HEK293 (cell line): ENCODE measurements at regions not wholly inside any gene's neighbourhood (a gene's known extent, or its start where the extent isn't known, plus 50 kb on each side); places are given as distances from the start of the nearest gene placed in this dataset.
A peak's percentile ranks its signal among the peaks of the same experiment; 100 is the strongest.
"Not testable (repeated sequence)": the region's sequence is repeated elsewhere in the genome, so short reads cannot be mapped to it uniquely, and the experiment has no call there.

Source experiments
- CTCF ChIA-PET: fragments of 350-600 bp; formaldehyde crosslinking; extraction: SDS; loops from one replicate; lab custom pipeline; 2021; ENCODE audit warnings: antibody characterized with exemption; lab: Yijun Ruan, JAX
- POLR2A ChIA-PET: fragments of 300-600 bp; formaldehyde crosslinking; extraction: SDS; loops from one replicate; lab custom pipeline; 2020; ENCODE audit warnings: antibody characterized with exemption, inconsistent platforms; lab: Yijun Ruan, JAX
- H3K27ac ChIP-seq: fragments of 200-500 bp; sonication (Bioruptor generic); 2 replicates; pipeline ENCODE4 v1.5.1; 2014; ENCODE audit warnings: low read depth, low read length, control low read depth, inconsistent platforms; ENCODE audit errors: extremely low read depth
- H3K36me3 ChIP-seq, 2 experiments: fragments of 200-500 bp in 1 of 2; sonication (Bioruptor generic) in 1 of 2; 1 replicate in 1 of 2; 2 replicates in 1 of 2; pipeline ENCODE4 v1.5.1; 2014 to 2017; ENCODE audit warnings: inconsistent platforms in 2 of 2, low read length in 2 of 2; ENCODE audit not compliant: control insufficient read depth in 2 of 2, insufficient read depth in 1 of 2
- H3K4me1 ChIP-seq: fragments of 200-500 bp; sonication (Bioruptor generic); 2 replicates; pipeline ENCODE4 v1.5.1; 2014; ENCODE audit warnings: mild to moderate bottlenecking, low read length, inconsistent platforms; ENCODE audit not compliant: control insufficient read depth, insufficient read depth
- H3K4me3 ChIP-seq: 2 replicates; pipeline ENCODE4 v1.5.1; 2011; ENCODE audit warnings: low read depth, mild to moderate bottlenecking, control low read depth, low read length, moderate library complexity
- H3K9me3 ChIP-seq: fragments of 200-500 bp; sonication (Bioruptor generic); 2 replicates; pipeline ENCODE4 v1.5.1; 2014; ENCODE audit warnings: low read depth, low read length, inconsistent platforms; ENCODE audit not compliant: control insufficient read depth, insufficient read depth
- HIC1 ChIP-seq: fragments of 450-650 bp; formaldehyde crosslinking; IDR thresholded peaks from 2 replicates; pipeline ENCODE4 v1.5.1; 2016; ENCODE audit warnings: missing biosample characterization, missing genetic modification characterization
- KLF10 ChIP-seq: fragments of 450-650 bp; IDR thresholded peaks from 2 replicates; pipeline ENCODE4 v1.5.1; 2018; ENCODE audit warnings: missing biosample characterization, mild to moderate bottlenecking, missing genetic modification characterization
- KLF16 ChIP-seq: fragments of 450-650 bp; formaldehyde crosslinking; IDR thresholded peaks from 2 replicates; pipeline ENCODE4 v1.5.1; 2017; ENCODE audit warnings: missing biosample characterization, missing genetic modification characterization
- OSR2 ChIP-seq: fragments of 450-650 bp; formaldehyde crosslinking; IDR thresholded peaks from 2 replicates; pipeline ENCODE4 v1.5.1; 2016; ENCODE audit warnings: missing biosample characterization, missing genetic modification characterization
- PRDM6 ChIP-seq: fragments of 450-650 bp; formaldehyde crosslinking; IDR thresholded peaks from 2 replicates; pipeline ENCODE4 v1.5.1; 2017; ENCODE audit warnings: missing biosample characterization, missing genetic modification characterization
- RBAK ChIP-seq: fragments of 450-650 bp; formaldehyde crosslinking; IDR thresholded peaks from 2 replicates; pipeline ENCODE4 v1.5.1; 2016; ENCODE audit warnings: missing biosample characterization, missing genetic modification characterization
- REPIN1 ChIP-seq: fragments of 450-650 bp; formaldehyde crosslinking; IDR thresholded peaks from 2 replicates; pipeline ENCODE4 v1.5.1; 2017; ENCODE audit warnings: missing biosample characterization, missing genetic modification characterization, low read depth
- SCRT2 ChIP-seq: fragments of 450-650 bp; formaldehyde crosslinking; IDR thresholded peaks from 2 replicates; pipeline ENCODE4 v1.5.1; 2016; ENCODE audit warnings: missing biosample characterization, missing genetic modification characterization
- ZFP3 ChIP-seq: fragments of 450-650 bp; formaldehyde crosslinking; IDR thresholded peaks from 2 replicates; pipeline ENCODE4 v1.5.1; 2016; ENCODE audit warnings: low read depth, missing biosample characterization, missing genetic modification characterization
- ZNF157 ChIP-seq: fragments of 450-650 bp; formaldehyde crosslinking; IDR thresholded peaks from 2 replicates; pipeline ENCODE4 v1.5.1; 2016; ENCODE audit warnings: missing biosample characterization, missing genetic modification characterization
- ZNF16 ChIP-seq: fragments of 450-650 bp; formaldehyde crosslinking; IDR thresholded peaks from 2 replicates; pipeline ENCODE4 v1.5.1; 2016; ENCODE audit warnings: low read depth, missing biosample characterization, missing genetic modification characterization
- ZNF302 ChIP-seq: fragments of 450-650 bp; formaldehyde crosslinking; IDR thresholded peaks from 2 replicates; pipeline ENCODE4 v1.5.1; 2016; ENCODE audit warnings: missing biosample characterization, missing genetic modification characterization, low read depth
- ZNF501 ChIP-seq: fragments of 450-650 bp; formaldehyde crosslinking; IDR thresholded peaks from 2 replicates; pipeline ENCODE4 v1.5.1; 2016; ENCODE audit warnings: missing biosample characterization, missing genetic modification characterization
- ZNF514 ChIP-seq: fragments of 450-650 bp; formaldehyde crosslinking; IDR thresholded peaks from 2 replicates; pipeline ENCODE4 v1.5.1; 2016; ENCODE audit warnings: missing biosample characterization, missing genetic modification characterization
- ZNF558 ChIP-seq: fragments of 450-650 bp; formaldehyde crosslinking; IDR thresholded peaks from 2 replicates; pipeline ENCODE4 v1.5.1; 2016; ENCODE audit warnings: missing biosample characterization, missing genetic modification characterization
- ZNF580 ChIP-seq: fragments of 450-650 bp; formaldehyde crosslinking; IDR thresholded peaks from 2 replicates; pipeline ENCODE4 v1.5.1; 2016; ENCODE audit warnings: missing biosample characterization, missing genetic modification characterization
- ZNF624 ChIP-seq: fragments of 450-650 bp; formaldehyde crosslinking; IDR thresholded peaks from 2 replicates; pipeline ENCODE4 v1.5.1; 2017; ENCODE audit warnings: missing biosample characterization, missing genetic modification characterization
- ZNF707 ChIP-seq: fragments of 450-650 bp; formaldehyde crosslinking; IDR thresholded peaks from 2 replicates; pipeline ENCODE4 v1.5.1; 2016; ENCODE audit warnings: missing biosample characterization, missing genetic modification characterization
- ZNF76 ChIP-seq: fragments of 450-650 bp; formaldehyde crosslinking; IDR thresholded peaks from 2 replicates; pipeline ENCODE4; 2016; ENCODE audit warnings: low read depth, missing biosample characterization, missing genetic modification characterization, borderline replicate concordance
- ZNF776 ChIP-seq: fragments of 450-650 bp; formaldehyde crosslinking; IDR thresholded peaks from 2 replicates; pipeline ENCODE4 v1.5.0; 2017; ENCODE audit warnings: missing biosample characterization, missing genetic modification characterization, borderline replicate concordance
- ZSCAN16 ChIP-seq: fragments of 450-650 bp; formaldehyde crosslinking; IDR thresholded peaks from 2 replicates; pipeline ENCODE4 v1.5.1; 2016; ENCODE audit warnings: missing biosample characterization, missing genetic modification characterization

GRCh38 chr5:62778316-62779009 is 199.8 kb downstream of the LRRC70 start:
- ChIA-PET POLR2A (no interaction called here), CTCF (interaction anchor here (0.6 to 2.5 kb wide), 22 partner anchors 10 to 428 kb away, joined by 3 to 9 read pairs (median 3); no protein-coding TSS in a partner anchor)
- no peak for TF ChIP-seq ZNF558 (tag by site-specific recombination)
- TF ChIP-seq REPIN1 (tag by site-specific recombination), result no peak
- no peak for TF ChIP-seq ZFP3 (tag by site-specific recombination)
- no peak for TF ChIP-seq ZNF707 (tag by site-specific recombination)
- no peak for TF ChIP-seq ZNF580 (tag by site-specific recombination)
- no peaks in the 10 kb centered on the region for H3K4me1 ChIP-seq
- H3K27ac ChIP-seq, result no peak overlapping the region
- no peaks in the 10 kb centered on the region for H3K36me3 ChIP-seq
- no peaks in the 10 kb centered on the region for H3K9me3 ChIP-seq
- no peak overlapping the region for H3K4me3 ChIP-seq

GRCh38 chr5:62777081-62777480 is 198.5 kb downstream of the LRRC70 start:
- H3K4me3 ChIP-seq, H3K27ac ChIP-seq, H3K4me1 ChIP-seq, POLR2A ChIA-PET, H3K9me3 ChIP-seq, H3K36me3 ChIP-seq: not testable (repeated sequence)
- CTCF ChIA-PET, result interaction anchor here (1.2 to 2.5 kb wide), 3 partner anchors 314 to 333 kb away, joined by 4 to 9 read pairs (median 6); no protein-coding TSS in a partner anchor

GRCh38 chr5:62776592-62776991 is 198.0 kb downstream of the LRRC70 start:
- CTCF ChIA-PET, result interaction anchor here (0.7 kb wide), 1 partner anchor 173 kb away, joined by 3 read pairs; no protein-coding TSS in a partner anchor
- H3K36me3 ChIP-seq, POLR2A ChIA-PET, H3K27ac ChIP-seq, H3K4me3 ChIP-seq, H3K9me3 ChIP-seq, H3K4me1 ChIP-seq: not testable (repeated sequence)

GRCh38 chr5:62773460-62773859 is 194.8 kb downstream of the LRRC70 start:
- no peaks in the 10 kb centered on the region for H3K9me3 ChIP-seq
- H3K4me3 ChIP-seq, result no peak overlapping the region
- POLR2A ChIA-PET, result no interaction called here
- no peak overlapping the region for H3K27ac ChIP-seq
- H3K4me1 ChIP-seq, result no peaks in the 10 kb centered on the region
- CTCF ChIA-PET, result interaction anchor here (0.7 kb wide), 1 partner anchor 1057 kb away, joined by 3 read pairs; no protein-coding TSS in a partner anchor
- no peaks in the 10 kb centered on the region for H3K36me3 ChIP-seq
- TF ChIP-seq SCRT2 (tag by site-specific recombination), result peak; percentile 66
- TF ChIP-seq RBAK (tag by site-specific recombination), result no peak
- no peak for TF ChIP-seq KLF16 (tag by site-specific recombination)

GRCh38 chr5:62771341-62771740 is 192.7 kb downstream of the LRRC70 start:
- Histone ChIP-seq H3K27ac (no peak overlapping the region), H3K4me1 (no peaks in the 10 kb centered on the region), H3K36me3 (no peaks in the 10 kb centered on the region), H3K9me3 (no peaks in the 10 kb centered on the region), H3K4me3 (no peak overlapping the region)
- POLR2A ChIA-PET, result no interaction called here
- CTCF ChIA-PET, result no interaction called here
- TF ChIP-seq ZSCAN16 (tag by site-specific recombination) (no peak), ZNF514 (tag by site-specific recombination) (no peak), ZNF776 (tag by site-specific recombination) (no peak), ZNF16 (no peak), OSR2 (peak; percentile 69), PRDM6 (tag by site-specific recombination) (peak; percentile 57; the same call in 1 of the 2 replicates), RBAK (tag by site-specific recombination) (no peak), ZNF624 (tag by site-specific recombination) (no peak), ZNF157 (tag by site-specific recombination) (no peak), ZNF302 (tag by site-specific recombination) (no peak), ZNF501 (tag by site-specific recombination) (no peak), ZNF76 (no peak), KLF10 (tag by site-specific recombination) (no peak), HIC1 (tag by site-specific recombination) (0 out of 2 replicates have a peak, but pooled peaks have one; percentile 26)
